ENCODE measurements at regions not wholly inside any gene's neighbourhood (a gene's known extent, or its start where the extent isn't known, plus 50 kb on each side); places are given as distances from the start of the nearest gene placed in this dataset.

DNA sequence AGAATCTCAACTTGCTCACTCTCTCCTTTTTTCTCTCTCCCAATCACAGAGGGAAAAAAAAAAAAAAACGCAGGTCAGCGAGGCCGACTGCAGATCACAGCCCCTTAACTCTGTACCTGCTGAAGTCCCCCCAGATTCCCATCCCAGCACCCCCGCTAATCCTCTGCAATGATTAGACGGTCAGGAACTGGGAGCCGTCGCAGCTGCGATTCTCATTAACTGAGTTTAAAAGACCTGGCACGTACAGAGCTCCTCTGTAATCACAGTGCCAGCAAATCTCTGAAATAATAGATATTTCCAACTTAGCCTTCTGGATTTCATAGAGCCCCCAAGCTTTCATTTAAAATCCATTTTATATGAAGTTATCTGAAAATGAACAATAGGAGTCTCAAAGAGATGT is 84.4 kb downstream of the ANKRD60 start:
- Histone ChIP-seq H2BK15ac (ENCODE audit: low read length) (no peak overlapping the region), H2AK5ac (ENCODE audit: low read depth, low read length) (no peak overlapping the region), H2BK12ac (ENCODE audit: low read depth, low read length) (no peak overlapping the region), H4K8ac (ENCODE audit: extremely low read depth, insufficient read depth, low read length) (no peak overlapping the region), H3K9ac (replicated peaks in 1 of 4; ENCODE audit: extremely low read depth in 1 of 4, low read depth in 3 of 4, low read length in 3 of 4) (no peak overlapping the region), H2BK120ac (replicated peaks; ENCODE audit: low read depth, low read length) (no peak overlapping the region), H4K91ac (replicated peaks; ENCODE audit: insufficient read length, low read length) (no peak overlapping the region), H3K27me3 (replicated peaks in 1 of 4; ENCODE audit: control insufficient read depth in 3 of 4, extremely low read depth in 1 of 4, insufficient read depth in 3 of 4, low read length in 3 of 4) (peaks cover 0 to 4% (median 0%) of the 10 kb centered on the region in 4 experiments; a peak in 4 of 7 replicates), H3K4ac (replicated peaks; ENCODE audit: insufficient read length, low read depth, low read length) (no peak overlapping the region), H3K23ac (ENCODE audit: insufficient read length) (no peak overlapping the region), H3K79me2 (ENCODE audit: control insufficient read depth in 1 of 2, insufficient read depth in 2 of 2, low read length in 2 of 2) (no peaks in the 10 kb centered on the region), H3K23me2 (ENCODE audit: low read depth, low read length) (no peaks in the 10 kb centered on the region; the same call in 1 of the 2 replicates), H3K79me1 (ENCODE audit: low read depth, low read length) (no peaks in the 10 kb centered on the region), H3K56ac (replicated peaks; ENCODE audit: insufficient read length, low read depth, low read length) (no peak overlapping the region), H3K4me3 (ENCODE audit: extremely low read depth in 1 of 4, insufficient read depth in 2 of 4, low read depth in 3 of 4, low read length in 4 of 4) (no peak overlapping the region), H2AFZ (ENCODE audit: low read length) (no peak overlapping the region), H3K9me3 (ENCODE audit: insufficient read depth in 2 of 2, low read depth in 1 of 2, low read length in 1 of 2) (no peaks in the 10 kb centered on the region), H4K5ac (ENCODE audit: insufficient read length, low read depth, low read length) (no peak overlapping the region), H4K20me1 (replicated peaks in 1 of 2; ENCODE audit: control insufficient read depth in 1 of 2, insufficient read depth in 2 of 2, low read length in 2 of 2) (no peaks in the 10 kb centered on the region), H3K4me2 (ENCODE audit: insufficient read depth in 1 of 2, low read depth in 2 of 2, low read length in 2 of 2) (no peak overlapping the region), H3K27ac (ENCODE audit: low read depth, low read length) (no peak overlapping the region), H3K14ac (ENCODE audit: insufficient read length) (no peak overlapping the region), H3K4me1 (replicated peaks in 1 of 4; ENCODE audit: control insufficient read depth in 3 of 4, insufficient read depth in 4 of 4, low read length in 3 of 4) (peaks cover 0 to 5% (median 0%) of the 10 kb centered on the region in 4 experiments; a peak in 1 of 7 replicates), H3K36me3 (ENCODE audit: control insufficient read depth in 2 of 4, insufficient read depth in 4 of 4, low read length in 3 of 4) (no peaks in the 10 kb centered on the region), H2BK5ac (ENCODE audit: low read depth, low read length) (no peak overlapping the region), H2BK20ac (ENCODE audit: low read length) (no peak overlapping the region), H3K18ac (ENCODE audit: extremely low read depth, low read length) (no peak overlapping the region)
- POLR2A ChIA-PET (ENCODE audit: partially characterized antibody) = no interaction called here
- DNase-seq (ENCODE audit: low read depth in 1 of 2, low spot score in 2 of 2) (no peak), FAIRE-seq (no peak)
- WGBS, 2 experiments (ENCODE audit: extremely low coverage in 1 of 2, insufficient coverage in 1 of 2, insufficient read length in 1 of 2, insufficient replicate concordance in 2 of 2, low coverage in 1 of 2, low lambda C conversion rate in 2 of 2, missing lambda C conversion rate in 1 of 2) = 86% methylated on average over 6 of the region's 9 CpGs; no CpG with 5 or more reads in 1 of the 2 experiments
- CTCF ChIA-PET (ENCODE audit: partially characterized antibody) = interaction anchor here (0.6 to 3.5 kb wide), 3 partner anchors 15 to 1344 kb away, joined by 3 to 13 read pairs (median 8); no protein-coding TSS in a partner anchor
- TF ChIP-seq POU5F1 (IDR thresholded peaks at IDR 0.05; ENCODE audit: low read depth, low read length) (no peak), RNF2 (IDR thresholded peaks at IDR 0.05; ENCODE audit: borderline replicate concordance, low read depth, low read length, missing control alignments, poor library complexity, severe bottlenecking) (no peak), NRF1 (IDR thresholded peaks at IDR 0.05; ENCODE audit: low read depth, low read length) (no peak), JUN (IDR thresholded peaks at IDR 0.05; ENCODE audit: low read depth, low read length) (no peak), TBP (IDR thresholded peaks at IDR 0.05; ENCODE audit: low read depth, low read length) (no peak), CBX5 (IDR thresholded peaks at IDR 0.05; ENCODE audit: low read depth, low read length) (no peak), SP1 (IDR thresholded peaks at IDR 0.05; ENCODE audit: low read depth, low read length) (no peak)
- TF ChIP-seq, protein P1, sequence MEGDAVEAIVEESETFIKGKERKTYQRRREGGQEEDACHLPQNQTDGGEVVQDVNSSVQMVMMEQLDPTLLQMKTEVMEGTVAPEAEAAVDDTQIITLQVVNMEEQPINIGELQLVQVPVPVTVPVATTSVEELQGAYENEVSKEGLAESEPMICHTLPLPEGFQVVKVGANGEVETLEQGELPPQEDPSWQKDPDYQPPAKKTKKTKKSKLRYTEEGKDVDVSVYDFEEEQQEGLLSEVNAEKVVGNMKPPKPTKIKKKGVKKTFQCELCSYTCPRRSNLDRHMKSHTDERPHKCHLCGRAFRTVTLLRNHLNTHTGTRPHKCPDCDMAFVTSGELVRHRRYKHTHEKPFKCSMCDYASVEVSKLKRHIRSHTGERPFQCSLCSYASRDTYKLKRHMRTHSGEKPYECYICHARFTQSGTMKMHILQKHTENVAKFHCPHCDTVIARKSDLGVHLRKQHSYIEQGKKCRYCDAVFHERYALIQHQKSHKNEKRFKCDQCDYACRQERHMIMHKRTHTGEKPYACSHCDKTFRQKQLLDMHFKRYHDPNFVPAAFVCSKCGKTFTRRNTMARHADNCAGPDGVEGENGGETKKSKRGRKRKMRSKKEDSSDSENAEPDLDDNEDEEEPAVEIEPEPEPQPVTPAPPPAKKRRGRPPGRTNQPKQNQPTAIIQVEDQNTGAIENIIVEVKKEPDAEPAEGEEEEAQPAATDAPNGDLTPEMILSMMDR (IDR thresholded peaks at IDR 0.05; ENCODE audit: control extremely low read depth in 1 of 3, insufficient read depth in 1 of 3, low read depth in 1 of 3, low read length in 3 of 3) = no peak
- TF ChIP-seq, protein P2, sequence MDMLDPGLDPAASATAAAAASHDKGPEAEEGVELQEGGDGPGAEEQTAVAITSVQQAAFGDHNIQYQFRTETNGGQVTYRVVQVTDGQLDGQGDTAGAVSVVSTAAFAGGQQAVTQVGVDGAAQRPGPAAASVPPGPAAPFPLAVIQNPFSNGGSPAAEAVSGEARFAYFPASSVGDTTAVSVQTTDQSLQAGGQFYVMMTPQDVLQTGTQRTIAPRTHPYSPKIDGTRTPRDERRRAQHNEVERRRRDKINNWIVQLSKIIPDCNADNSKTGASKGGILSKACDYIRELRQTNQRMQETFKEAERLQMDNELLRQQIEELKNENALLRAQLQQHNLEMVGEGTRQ (IDR thresholded peaks at IDR 0.05; ENCODE audit: low read length) = no peak
- TF ChIP-seq, protein P3, sequence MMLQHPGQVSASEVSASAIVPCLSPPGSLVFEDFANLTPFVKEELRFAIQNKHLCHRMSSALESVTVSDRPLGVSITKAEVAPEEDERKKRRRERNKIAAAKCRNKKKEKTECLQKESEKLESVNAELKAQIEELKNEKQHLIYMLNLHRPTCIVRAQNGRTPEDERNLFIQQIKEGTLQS (IDR thresholded peaks at IDR 0.05; ENCODE audit: insufficient read depth, low read depth, low read length) = no peak

All from H1 (cell line).